GM18502 (cell line): ENCODE measurements at regions not wholly inside any gene's neighbourhood (a gene's known extent, or its start where the extent isn't known, plus 50 kb on each side); places are given as distances from the start of the nearest gene placed in this dataset.
A peak's percentile ranks its signal among the peaks of the same experiment; 100 is the strongest.
"Not testable (repeated sequence)": the region's sequence is repeated elsewhere in the genome, so short reads cannot be mapped to it uniquely, and the experiment has no call there.

Experiments used
- ATAC-seq: cut with Tn5 transposase; IDR thresholded peaks from one replicate; pipeline ENCODE4 v1.9.1; 2021; ENCODE audit warnings: mild to moderate bottlenecking; ENCODE audit not compliant: unreplicated experiment, poor library complexity

DNA sequence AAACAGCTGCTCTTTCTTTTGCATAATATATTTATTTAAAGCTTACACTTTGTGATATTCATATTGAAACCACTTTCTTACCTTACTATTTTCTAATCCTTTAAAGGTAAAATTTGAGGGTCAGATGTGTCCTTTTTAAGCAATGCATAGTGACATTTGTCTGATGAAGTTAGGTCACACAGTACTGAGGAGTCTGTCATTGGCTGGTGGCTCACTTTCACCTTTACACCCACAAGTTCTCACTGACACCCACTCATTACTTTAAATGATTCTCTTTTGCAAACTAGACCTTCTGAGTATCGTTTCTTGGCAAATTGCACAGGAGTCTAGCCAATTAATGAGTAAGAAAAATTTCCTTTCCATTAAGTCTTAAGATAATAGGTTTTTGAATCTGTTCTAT, 758.3 kb upstream of the ARPP21 start:
- peak; percentile 56 for ATAC-seq

DNA sequence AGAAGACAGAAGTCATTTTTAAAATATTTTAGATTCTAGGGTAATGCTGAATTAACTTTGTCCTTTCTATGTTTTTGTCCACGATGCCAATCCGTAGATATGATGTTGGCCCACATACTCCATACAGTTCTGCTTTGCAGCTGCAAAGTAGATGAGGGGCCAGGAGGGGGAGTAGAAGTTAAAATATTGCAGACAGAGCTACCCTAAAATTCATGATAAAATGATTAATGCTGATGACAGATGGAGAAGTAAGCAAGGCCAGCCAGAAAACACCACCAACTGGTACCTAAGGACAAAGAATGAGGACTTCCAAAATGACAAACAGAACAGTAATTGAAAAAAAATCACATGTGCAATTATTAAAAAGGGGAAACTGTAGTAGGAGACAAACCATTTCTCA, 756.6 kb upstream of the ARPP21 start:
- ATAC-seq, result no peak

DNA sequence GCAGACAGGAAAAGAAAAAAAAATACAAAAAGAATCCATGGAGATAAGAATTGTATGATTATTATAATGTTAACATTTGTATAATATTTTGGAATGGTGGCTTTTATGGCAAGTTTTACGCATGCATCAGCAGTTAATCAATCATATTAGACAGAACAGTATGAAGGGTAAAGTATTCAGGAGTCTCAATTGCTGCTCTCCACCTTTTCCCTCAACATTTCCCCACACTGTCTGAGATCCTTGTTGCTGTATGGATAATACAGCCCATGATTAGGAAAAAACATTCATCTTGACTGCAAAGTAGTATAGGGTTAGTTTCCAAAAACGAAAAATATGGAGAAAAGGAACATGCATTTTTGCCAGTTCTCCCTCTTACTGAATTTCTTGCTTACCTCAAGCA, 755.3 kb upstream of the ARPP21 start:
- no peak for ATAC-seq

- ATAC-seq, result no peak
These were observed 752.9 kb upstream of the ARPP21 start for GRCh38 chr3:34886443-34886842.

- no peak for ATAC-seq
These were observed 749.7 kb upstream of the ARPP21 start for GRCh38 chr3:34889641-34890040.

- ATAC-seq, result no peak
These were observed 749.1 kb upstream of the ARPP21 start for GRCh38 chr3:34890247-34890646.

GRCh38 chr3:34891941-34892340, 747.4 kb upstream of the ARPP21 start:
- ATAC-seq, result no peak

DNA sequence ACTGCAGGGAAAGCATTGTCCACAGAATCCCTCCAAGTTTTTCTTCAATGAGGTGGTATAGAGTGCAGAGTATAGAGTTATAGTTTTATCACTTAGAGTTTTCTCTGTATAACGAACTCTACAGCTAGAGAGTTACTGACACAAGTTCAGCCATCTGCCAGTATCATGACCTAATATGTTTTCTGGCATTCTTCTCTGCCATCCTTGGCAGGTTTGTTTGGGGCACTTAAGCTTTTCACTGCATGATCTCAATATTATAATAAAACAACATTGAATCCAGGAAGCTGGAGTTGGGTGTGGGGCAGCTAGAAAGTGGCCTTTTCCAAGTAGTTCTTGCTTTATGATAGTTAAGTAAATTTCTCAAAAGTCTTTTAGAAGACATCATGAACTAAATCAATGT, 743.5 kb upstream of the ARPP21 start:
- ATAC-seq, result no peak

DNA sequence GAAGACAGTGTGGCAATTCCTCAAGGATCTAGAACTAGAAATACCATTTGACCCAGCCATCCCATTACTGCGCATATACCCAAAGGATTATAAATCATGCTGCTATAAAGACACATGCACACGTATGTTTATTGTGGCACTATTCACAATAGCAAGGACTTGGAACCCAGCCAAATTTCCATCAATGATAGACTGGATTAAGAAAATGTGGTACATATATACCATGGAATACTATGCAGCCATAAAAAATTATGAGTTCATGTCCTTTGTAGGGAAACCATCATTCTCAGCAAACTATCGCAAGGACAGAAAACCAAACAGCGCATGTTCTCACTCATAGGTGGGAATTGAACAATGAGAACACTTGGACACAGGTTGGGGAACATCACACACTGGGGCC, 729.6 kb upstream of the ARPP21 start:
- not testable (repeated sequence) for ATAC-seq

DNA sequence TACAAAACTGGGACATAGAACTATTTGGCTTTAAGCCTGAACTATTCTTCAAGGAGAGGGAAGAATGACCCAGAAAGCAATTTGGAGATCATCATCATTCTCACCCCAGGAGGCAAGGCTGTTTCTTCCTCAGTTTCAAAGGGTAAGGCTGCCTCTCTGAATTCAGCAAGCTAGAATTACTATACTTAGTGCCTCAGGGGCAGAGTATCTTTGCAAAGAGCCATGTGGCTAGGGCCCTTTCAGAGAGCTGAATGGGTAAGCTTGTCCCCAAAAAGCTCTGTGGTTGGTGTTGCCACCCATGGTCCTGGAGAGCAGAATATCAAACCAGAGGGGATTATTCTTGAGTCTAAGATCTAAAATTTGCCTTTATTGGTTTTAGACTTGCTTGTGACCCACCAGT, 720.3 kb upstream of the ARPP21 start:
- ATAC-seq, result no peak

DNA sequence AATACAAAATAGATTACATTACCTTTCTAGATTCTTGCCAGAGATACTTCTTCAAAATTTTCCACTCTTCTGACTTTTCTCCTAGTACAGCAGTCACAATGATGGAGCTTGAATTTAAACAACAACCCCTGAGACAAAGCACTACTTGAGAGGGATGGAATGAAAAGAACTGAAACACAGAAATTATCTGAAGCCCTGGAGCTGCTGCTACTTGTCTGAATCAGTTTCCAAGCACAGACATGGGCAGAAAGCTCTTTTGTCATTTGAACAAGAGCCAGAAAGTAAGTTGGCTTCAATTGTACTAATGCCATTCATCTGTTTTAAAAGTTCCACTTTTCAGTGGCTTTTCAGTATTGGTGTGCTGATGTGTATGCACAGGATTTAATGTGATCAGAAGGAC, 718.5 kb upstream of the ARPP21 start:
- ATAC-seq, result no peak

GRCh38 chr3:34924961-34925360, 714.4 kb upstream of the ARPP21 start:
- ATAC-seq, result no peak

DNA sequence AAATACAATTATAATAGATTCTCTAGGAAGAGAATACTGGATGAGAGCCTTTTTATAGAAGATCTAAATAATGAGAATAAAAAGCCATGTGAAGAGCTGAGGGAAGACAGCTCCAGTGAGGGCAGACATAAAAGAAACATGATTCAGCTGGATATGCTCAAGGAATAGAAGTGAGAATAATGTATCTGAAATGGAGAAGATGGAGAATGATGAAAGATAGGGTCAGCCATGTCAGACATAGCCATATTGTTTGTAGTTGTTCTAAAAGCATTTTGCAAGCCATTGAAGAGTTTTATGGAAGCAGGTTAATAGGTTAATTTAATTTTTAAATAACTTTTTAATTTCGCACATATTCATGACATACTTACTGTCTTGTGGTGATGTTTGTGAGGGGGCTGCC, 713.5 kb upstream of the ARPP21 start:
- ATAC-seq, result no peak

GRCh38 chr3:34929036-34929435, 710.3 kb upstream of the ARPP21 start:
- ATAC-seq, result no peak

DNA sequence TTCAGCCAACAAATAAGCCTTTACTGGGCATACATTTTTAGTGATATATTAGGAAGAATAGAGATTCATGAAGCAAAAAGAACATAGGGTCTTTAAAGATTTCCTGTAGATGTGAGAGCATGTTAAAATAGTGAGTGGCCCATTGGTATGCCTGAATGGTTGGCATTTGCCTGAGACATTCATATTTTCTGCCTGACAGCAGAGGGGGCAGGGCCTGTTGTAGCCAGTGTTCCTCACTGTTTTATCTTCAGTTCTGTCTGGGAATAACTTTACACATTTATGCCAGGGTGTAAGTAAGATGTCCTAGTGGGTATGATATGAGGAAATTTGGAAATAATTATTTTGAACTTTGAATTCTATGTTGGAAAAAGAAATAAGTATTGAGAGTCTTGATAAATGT, 704.7 kb upstream of the ARPP21 start:
- ATAC-seq, result no peak

GRCh38 chr3:34938784-34939183, 700.5 kb upstream of the ARPP21 start:
- ATAC-seq, result no peak

DNA sequence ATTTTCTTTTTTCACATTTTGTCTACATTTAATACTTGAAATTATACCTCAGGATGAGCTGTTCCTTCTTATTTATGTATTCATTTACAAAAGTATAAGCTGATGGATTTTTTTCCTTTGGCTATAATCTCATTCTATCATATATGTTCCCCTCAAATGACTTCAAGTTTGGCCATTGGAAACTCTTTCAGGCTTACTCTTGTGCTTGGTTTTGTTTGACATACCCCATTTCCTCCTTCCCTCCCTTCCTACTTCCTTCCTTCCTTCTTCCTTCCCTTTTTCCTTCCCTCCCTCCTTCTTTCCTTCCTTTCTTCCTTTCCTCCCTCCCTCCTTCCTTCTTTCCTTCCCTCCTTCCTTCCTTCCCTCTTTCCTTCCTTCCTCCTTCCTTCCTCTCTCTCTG, 697.1 kb upstream of the ARPP21 start:
- ATAC-seq, result no peak

- ATAC-seq, result no peak
These were observed 691.5 kb upstream of the ARPP21 start for GRCh38 chr3:34947834-34948233.

DNA sequence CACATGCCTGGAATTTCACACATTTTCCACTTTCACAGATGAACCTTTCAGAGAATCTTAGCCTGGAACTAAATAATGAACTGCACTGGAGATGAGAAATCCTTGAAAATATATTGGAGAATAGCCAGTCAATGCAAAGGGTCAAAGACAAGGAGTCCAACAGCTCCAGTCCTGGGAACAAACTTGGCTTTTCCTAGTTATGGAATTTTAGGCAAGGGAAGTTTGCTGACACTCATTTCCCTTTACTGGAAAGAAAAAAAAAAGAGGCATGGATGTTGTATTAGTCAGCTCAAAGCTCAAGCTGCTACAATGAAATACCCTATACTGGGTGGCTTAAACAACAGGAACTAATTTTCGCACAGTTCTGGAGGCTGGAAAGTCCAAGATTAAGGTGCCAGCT, 690.8 kb upstream of the ARPP21 start:
- ATAC-seq, result no peak

- ATAC-seq, result no peak
These were observed 683.6 kb upstream of the ARPP21 start for GRCh38 chr3:34955680-34956079.

GRCh38 chr3:34956511-34956910, 682.8 kb upstream of the ARPP21 start:
- ATAC-seq, result no peak

GRCh38 chr3:34957677-34958076, 681.6 kb upstream of the ARPP21 start:
- ATAC-seq, result no peak

DNA sequence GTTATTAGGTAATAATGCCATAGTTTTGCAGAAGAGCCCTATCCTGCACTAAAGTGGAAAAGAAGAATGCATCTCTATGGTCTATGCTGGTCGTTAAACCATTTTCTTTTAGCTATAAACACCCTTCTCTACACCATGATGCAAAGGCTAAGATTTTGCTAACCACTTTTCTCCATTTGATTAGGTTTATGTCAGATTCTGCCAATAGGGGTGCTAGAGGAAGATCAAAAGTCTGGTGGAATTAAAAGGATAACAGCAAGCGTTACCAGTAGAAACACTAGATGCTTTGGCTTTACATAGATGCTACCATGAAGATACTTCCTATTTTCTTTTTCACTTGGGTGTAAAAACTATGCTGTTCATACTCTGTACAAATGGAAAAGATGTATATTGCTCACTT, 669.8 kb upstream of the ARPP21 start:
- no peak for ATAC-seq
